Neural cell (in vitro differentiated cells): ENCODE measurements at regions not wholly inside any gene's neighbourhood (a gene's known extent, or its start where the extent isn't known, plus 50 kb on each side); places are given as distances from the start of the nearest gene placed in this dataset.
A peak's percentile ranks its signal among the peaks of the same experiment; 100 is the strongest.

Source experiments
- H2AFZ ChIP-seq: fragments of 200-600, 300-800 bp; sonication (generic), shearing (Covaris generic); 2 replicates; pipeline ENCODE4 v1.6.0; 2014; ENCODE audit warnings: low read depth, mild to moderate bottlenecking, antibody characterized with exemption, low read length, moderate library complexity
- H3F3A ChIP-seq: fragments of 200-600 bp; shearing (Covaris generic); 2 replicates; pipeline ENCODE4 v1.6.1; 2016; ENCODE audit warnings: mild to moderate bottlenecking, moderate library complexity, mixed read lengths, antibody characterized with exemption, low read length; ENCODE audit not compliant: insufficient read depth, poor library complexity, severe bottlenecking
- H3K27ac ChIP-seq: fragments of 200-600, 300-800 bp; sonication (generic), shearing (Covaris generic); 2 replicates; pipeline ENCODE4 v1.5.1; 2014; ENCODE audit warnings: mild to moderate bottlenecking, low read length, moderate library complexity
- H3K27me3 ChIP-seq: fragments of 300-800, 200-600 bp; sonication (generic), shearing (Covaris generic); 2 replicates; pipeline ENCODE4 v1.6.0; 2014; ENCODE audit warnings: mild to moderate bottlenecking, low read depth, low read length, moderate library complexity; ENCODE audit not compliant: insufficient read depth
- H3K36me3 ChIP-seq: fragments of 300-800, 200-600 bp; sonication (generic), shearing (Covaris generic); 2 replicates; pipeline ENCODE4 v1.5.1; 2014; ENCODE audit warnings: mild to moderate bottlenecking, antibody characterized with exemption, low read length, moderate library complexity; ENCODE audit not compliant: insufficient read depth
- H3K4me2 ChIP-seq: fragments of 300-800, 200-600 bp; sonication (generic), shearing (Covaris generic); 2 replicates; pipeline ENCODE4 v1.6.0; 2014; ENCODE audit warnings: mild to moderate bottlenecking, low read length
- H3K4me3 ChIP-seq: fragments of 300-800, 200-600 bp; sonication (generic), shearing (Covaris generic); 2 replicates; pipeline ENCODE4 v1.5.1; 2014; ENCODE audit warnings: mild to moderate bottlenecking, low read length, moderate library complexity
- H3K79me2 ChIP-seq: fragments of 200-600 bp; shearing (Covaris generic); replicated peaks from 2 replicates; pipeline ENCODE4 v1.6.0; 2014; ENCODE audit warnings: mild to moderate bottlenecking, low read length, moderate library complexity; ENCODE audit not compliant: insufficient read depth
- H3K9ac ChIP-seq: fragments of 300-800, 200-600 bp; sonication (generic), shearing (Covaris generic); 2 replicates; pipeline ENCODE4 v1.6.1; 2016; ENCODE audit warnings: mild to moderate bottlenecking, low read length, mixed read lengths
- H3K9me2 ChIP-seq: fragments of 200-600 bp; shearing (Covaris generic); 2 replicates; pipeline ENCODE4 v1.6.1; 2016; ENCODE audit warnings: mild to moderate bottlenecking, low read length, mixed read lengths; ENCODE audit not compliant: insufficient read depth
- H3K9me3 ChIP-seq: fragments of 200-600, 300-800 bp; sonication (generic), shearing (Covaris generic); 2 replicates; pipeline ENCODE4 v1.6.1; 2016; ENCODE audit warnings: mild to moderate bottlenecking, mixed run types, low read length, moderate library complexity, mixed read lengths
- H4K20me1 ChIP-seq: fragments of 200-600 bp; shearing (Covaris generic); 2 replicates; pipeline ENCODE4 v1.6.1; 2016; ENCODE audit warnings: mild to moderate bottlenecking, mixed run types; ENCODE audit not compliant: insufficient read depth
- EP300 ChIP-seq: fragments of 450-650 bp; conservative IDR thresholded peaks from 2 replicates; pipeline ENCODE4 v1.6.1; 2014; ENCODE audit warnings: antibody characterized with exemption, mild to moderate bottlenecking, moderate library complexity; ENCODE audit not compliant: poor library complexity, severe bottlenecking
- EZH2 ChIP-seq: fragments of 200-600, 300-800 bp; shearing (Covaris generic), sonication (generic); IDR thresholded peaks from 2 replicates; pipeline ENCODE4 v1.6.1; 2014; ENCODE audit warnings: antibody characterized with exemption, low read length, borderline replicate concordance, mild to moderate bottlenecking; ENCODE audit not compliant: insufficient read depth, poor library complexity, severe bottlenecking
- MXI1 ChIP-seq: fragments of 450-650 bp; conservative IDR thresholded peaks from 2 replicates; pipeline ENCODE4 v1.6.1; 2014; ENCODE audit warnings: antibody characterized with exemption, mild to moderate bottlenecking; ENCODE audit not compliant: poor library complexity, severe bottlenecking
- POLR2AphosphoS5 ChIP-seq: IDR thresholded peaks from 2 replicates; pipeline ENCODE4 v1.6.1; 2012
- RAD21 ChIP-seq: fragments of 450-650 bp; conservative IDR thresholded peaks from 2 replicates; pipeline ENCODE4 v1.6.1; 2014; ENCODE audit warnings: antibody characterized with exemption, mild to moderate bottlenecking, moderate library complexity
- SMC3 ChIP-seq: fragments of 450-650 bp; conservative IDR thresholded peaks from 2 replicates; pipeline ENCODE4 v1.6.1; 2014; ENCODE audit warnings: antibody characterized with exemption, mild to moderate bottlenecking, moderate library complexity; ENCODE audit not compliant: poor library complexity
- TAF1 ChIP-seq: IDR thresholded peaks from 2 replicates; pipeline ENCODE4 v1.6.1; 2012; ENCODE audit warnings: low read depth
- TF ChIP-seq, protein P1 (sequence below): fragments of 450-650 bp; IDR thresholded peaks from 2 replicates; pipeline ENCODE4 v1.5.1; 2014; ENCODE audit warnings: antibody characterized with exemption, mild to moderate bottlenecking, moderate library complexity; ENCODE audit not compliant: poor library complexity, severe bottlenecking
- TF ChIP-seq, protein P2 (sequence below): IDR thresholded peaks from 2 replicates; pipeline ENCODE4 v1.6.1; 2012; ENCODE audit warnings: borderline replicate concordance

DNA sequence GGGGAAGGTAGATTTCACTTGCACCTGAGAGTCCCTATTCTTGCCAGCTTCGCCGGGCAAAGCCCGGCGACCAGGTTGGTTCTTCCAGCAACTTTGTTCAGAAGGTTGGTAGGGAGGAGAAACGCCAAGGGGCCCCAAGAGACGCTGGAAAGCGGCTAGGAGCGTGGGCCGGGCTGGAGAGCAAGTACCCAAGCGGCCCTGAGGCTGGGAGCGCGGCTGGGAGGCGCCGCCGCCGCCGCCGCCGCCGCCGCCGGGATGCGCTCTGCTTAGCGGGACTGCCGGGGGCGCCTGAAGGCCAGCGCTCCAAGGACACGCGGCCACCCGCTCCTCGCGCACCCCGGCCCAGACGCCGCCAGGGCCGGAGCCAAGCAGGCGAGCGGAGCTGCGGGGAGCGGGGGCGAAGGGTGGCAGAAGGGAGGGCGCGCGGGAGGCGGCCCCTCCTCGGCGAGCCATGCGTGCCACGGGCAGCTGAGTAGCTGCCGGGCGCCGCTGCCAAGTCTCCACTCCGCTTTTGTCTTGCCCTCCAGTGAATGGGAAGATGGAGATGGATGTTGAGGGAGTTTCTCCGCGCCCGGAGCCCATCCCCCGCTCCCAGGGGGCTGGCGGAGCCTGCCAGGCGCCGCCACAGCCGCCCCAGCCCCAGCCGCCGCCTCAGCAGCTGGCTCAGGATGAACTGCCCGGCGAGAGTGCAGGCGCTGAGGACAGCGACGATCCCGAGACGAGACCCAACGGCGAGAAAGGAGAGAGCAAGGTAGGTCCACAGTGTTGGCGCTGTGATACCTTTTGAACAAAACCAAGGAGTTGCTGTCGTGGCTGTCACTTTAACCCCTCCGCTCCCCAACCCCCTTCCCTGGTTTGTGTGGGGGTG, 227.4 kb upstream of the AZI2 start:
- H3K27me3 ChIP-seq = peaks cover 72% of the 10 kb centered on the region
- no peak overlapping the region for H2AFZ ChIP-seq
- no peaks in the 10 kb centered on the region for H3K79me2 ChIP-seq
- H3K9me3 ChIP-seq = no peaks in the 10 kb centered on the region
- no peaks in the 10 kb centered on the region for H3K9me2 ChIP-seq
- H3K4me2 ChIP-seq = peak overlapping the region; percentile 86
- H3K4me3 ChIP-seq = peak overlapping the region; percentile 77
- no peaks in the 10 kb centered on the region for H4K20me1 ChIP-seq
- peak overlapping the region; percentile 49 for H3K9ac ChIP-seq
- H3F3A ChIP-seq = peaks cover 4% of the 10 kb centered on the region
- TF ChIP-seq MXI1 (peak; percentile 45), SMC3 (no peak), RAD21 (peak; percentile 6)
- TF ChIP-seq, protein P1, sequence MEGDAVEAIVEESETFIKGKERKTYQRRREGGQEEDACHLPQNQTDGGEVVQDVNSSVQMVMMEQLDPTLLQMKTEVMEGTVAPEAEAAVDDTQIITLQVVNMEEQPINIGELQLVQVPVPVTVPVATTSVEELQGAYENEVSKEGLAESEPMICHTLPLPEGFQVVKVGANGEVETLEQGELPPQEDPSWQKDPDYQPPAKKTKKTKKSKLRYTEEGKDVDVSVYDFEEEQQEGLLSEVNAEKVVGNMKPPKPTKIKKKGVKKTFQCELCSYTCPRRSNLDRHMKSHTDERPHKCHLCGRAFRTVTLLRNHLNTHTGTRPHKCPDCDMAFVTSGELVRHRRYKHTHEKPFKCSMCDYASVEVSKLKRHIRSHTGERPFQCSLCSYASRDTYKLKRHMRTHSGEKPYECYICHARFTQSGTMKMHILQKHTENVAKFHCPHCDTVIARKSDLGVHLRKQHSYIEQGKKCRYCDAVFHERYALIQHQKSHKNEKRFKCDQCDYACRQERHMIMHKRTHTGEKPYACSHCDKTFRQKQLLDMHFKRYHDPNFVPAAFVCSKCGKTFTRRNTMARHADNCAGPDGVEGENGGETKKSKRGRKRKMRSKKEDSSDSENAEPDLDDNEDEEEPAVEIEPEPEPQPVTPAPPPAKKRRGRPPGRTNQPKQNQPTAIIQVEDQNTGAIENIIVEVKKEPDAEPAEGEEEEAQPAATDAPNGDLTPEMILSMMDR = peak; percentile 17
- TF ChIP-seq, protein P2, sequence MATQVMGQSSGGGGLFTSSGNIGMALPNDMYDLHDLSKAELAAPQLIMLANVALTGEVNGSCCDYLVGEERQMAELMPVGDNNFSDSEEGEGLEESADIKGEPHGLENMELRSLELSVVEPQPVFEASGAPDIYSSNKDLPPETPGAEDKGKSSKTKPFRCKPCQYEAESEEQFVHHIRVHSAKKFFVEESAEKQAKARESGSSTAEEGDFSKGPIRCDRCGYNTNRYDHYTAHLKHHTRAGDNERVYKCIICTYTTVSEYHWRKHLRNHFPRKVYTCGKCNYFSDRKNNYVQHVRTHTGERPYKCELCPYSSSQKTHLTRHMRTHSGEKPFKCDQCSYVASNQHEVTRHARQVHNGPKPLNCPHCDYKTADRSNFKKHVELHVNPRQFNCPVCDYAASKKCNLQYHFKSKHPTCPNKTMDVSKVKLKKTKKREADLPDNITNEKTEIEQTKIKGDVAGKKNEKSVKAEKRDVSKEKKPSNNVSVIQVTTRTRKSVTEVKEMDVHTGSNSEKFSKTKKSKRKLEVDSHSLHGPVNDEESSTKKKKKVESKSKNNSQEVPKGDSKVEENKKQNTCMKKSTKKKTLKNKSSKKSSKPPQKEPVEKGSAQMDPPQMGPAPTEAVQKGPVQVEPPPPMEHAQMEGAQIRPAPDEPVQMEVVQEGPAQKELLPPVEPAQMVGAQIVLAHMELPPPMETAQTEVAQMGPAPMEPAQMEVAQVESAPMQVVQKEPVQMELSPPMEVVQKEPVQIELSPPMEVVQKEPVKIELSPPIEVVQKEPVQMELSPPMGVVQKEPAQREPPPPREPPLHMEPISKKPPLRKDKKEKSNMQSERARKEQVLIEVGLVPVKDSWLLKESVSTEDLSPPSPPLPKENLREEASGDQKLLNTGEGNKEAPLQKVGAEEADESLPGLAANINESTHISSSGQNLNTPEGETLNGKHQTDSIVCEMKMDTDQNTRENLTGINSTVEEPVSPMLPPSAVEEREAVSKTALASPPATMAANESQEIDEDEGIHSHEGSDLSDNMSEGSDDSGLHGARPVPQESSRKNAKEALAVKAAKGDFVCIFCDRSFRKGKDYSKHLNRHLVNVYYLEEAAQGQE = no peak
- H3K27ac ChIP-seq = no peak overlapping the region
- no peaks in the 10 kb centered on the region for H3K36me3 ChIP-seq

DNA sequence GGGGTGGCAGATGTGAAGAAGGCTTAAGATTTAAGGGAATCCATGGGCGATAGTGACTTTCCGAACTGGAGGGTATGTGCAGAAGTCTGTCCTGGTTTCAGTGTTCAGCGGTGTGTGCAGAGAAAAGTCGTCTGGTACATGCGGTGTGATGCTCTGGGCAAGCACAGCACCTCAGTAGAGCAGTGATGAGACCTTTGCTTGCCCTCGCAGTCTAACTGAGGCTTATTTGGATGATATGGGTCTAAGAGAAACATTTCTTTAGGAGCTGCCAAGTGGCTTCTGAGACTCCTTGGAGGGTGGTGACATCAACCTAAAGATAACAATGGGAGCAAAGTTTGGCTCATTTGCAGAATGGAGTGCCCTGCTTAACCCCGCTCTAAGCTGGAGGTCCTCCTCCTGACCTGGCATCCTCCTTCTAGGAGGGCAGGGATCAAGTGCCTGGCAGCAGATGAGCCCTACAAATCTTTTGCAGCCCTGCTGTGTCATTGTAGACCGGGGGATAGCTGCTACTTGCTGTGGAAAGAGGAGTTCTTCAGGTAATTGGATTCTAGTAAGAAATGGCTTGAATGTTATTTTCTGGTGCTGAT, 228.1 kb upstream of the AZI2 start:
- Histone ChIP-seq H3K27me3 (peaks cover 72% of the 10 kb centered on the region), H2AFZ (no peak overlapping the region), H3K27ac (no peak overlapping the region), H3K9me2 (no peaks in the 10 kb centered on the region), H3K79me2 (no peaks in the 10 kb centered on the region), H3K36me3 (no peaks in the 10 kb centered on the region), H3K9me3 (no peaks in the 10 kb centered on the region), H3K4me2 (peak overlapping the region; percentile 86), H3F3A (peaks cover 4% of the 10 kb centered on the region), H3K4me3 (peak overlapping the region; percentile 77), H4K20me1 (no peaks in the 10 kb centered on the region), H3K9ac (no peak overlapping the region)
- TF ChIP-seq MXI1 (no peak), EZH2 (no peak), TAF1 (no peak), POLR2AphosphoS5 (no peak), EP300 (no peak), SMC3 (no peak), RAD21 (no peak)
- TF ChIP-seq, protein P1 = no peak
- TF ChIP-seq, protein P2 = no peak
